ENCODE measurements at regions not wholly inside any gene's neighbourhood (a gene's known extent, or its start where the extent isn't known, plus 50 kb on each side); places are given as distances from the start of the nearest gene placed in this dataset.

- H3K79me2 ChIP-seq (ENCODE audit: control insufficient read depth in 1 of 2, insufficient read depth in 2 of 2, low read length in 2 of 2) = no peaks in the 10 kb centered on the region
- no peaks in the 10 kb centered on the region; a peak in 1 of 8 replicates for H3K36me3 ChIP-seq (ENCODE audit: control insufficient read depth in 2 of 4, insufficient read depth in 4 of 4, low read length in 3 of 4)
- H3K9ac ChIP-seq (replicated peaks in 1 of 4; ENCODE audit: extremely low read depth in 1 of 4, low read depth in 3 of 4, low read length in 3 of 4) = no peak overlapping the region
- DNase-seq (ENCODE audit: low read depth in 1 of 2, low spot score in 2 of 2) (no peak), FAIRE-seq (peak; percentile 57)
- H3K18ac ChIP-seq (ENCODE audit: extremely low read depth, low read length) = no peak overlapping the region
- no peak overlapping the region for H3K4me3 ChIP-seq (ENCODE audit: extremely low read depth in 1 of 4, insufficient read depth in 2 of 4, low read depth in 3 of 4, low read length in 4 of 4)
- ChIA-PET POLR2A (ENCODE audit: partially characterized antibody) (no interaction called here), CTCF (ENCODE audit: partially characterized antibody) (interaction anchor here (0.6 to 1.8 kb wide), 4 partner anchors 10 to 168 kb away, joined by 3 to 8 read pairs (median 4); no protein-coding TSS in a partner anchor)
- no peak overlapping the region for H3K4me2 ChIP-seq (ENCODE audit: insufficient read depth in 1 of 2, low read depth in 2 of 2, low read length in 2 of 2)
- no peak overlapping the region for H2BK20ac ChIP-seq (ENCODE audit: low read length)
- H2BK120ac ChIP-seq (replicated peaks; ENCODE audit: low read depth, low read length) = no peak overlapping the region
- no peak overlapping the region for H2BK5ac ChIP-seq (ENCODE audit: low read depth, low read length)
- no peak overlapping the region for H3K14ac ChIP-seq (ENCODE audit: insufficient read length)
- H3K4me1 ChIP-seq (replicated peaks in 1 of 4; ENCODE audit: control insufficient read depth in 3 of 4, insufficient read depth in 4 of 4, low read length in 3 of 4) = no peaks in the 10 kb centered on the region
- H3K27ac ChIP-seq (ENCODE audit: low read depth, low read length) = no peak overlapping the region
- TF ChIP-seq RAD21 (IDR thresholded peaks at IDR 0.05 in 1 of 2, conservative IDR thresholded peaks at IDR 0.05 in 1 of 2; ENCODE audit: low read depth in 2 of 2, low read length in 2 of 2) (peak; percentile 52 to 63), GABPA (IDR thresholded peaks at IDR 0.05; ENCODE audit: borderline replicate concordance, insufficient read depth, low read length) (no peak)
- TF ChIP-seq, protein P1, sequence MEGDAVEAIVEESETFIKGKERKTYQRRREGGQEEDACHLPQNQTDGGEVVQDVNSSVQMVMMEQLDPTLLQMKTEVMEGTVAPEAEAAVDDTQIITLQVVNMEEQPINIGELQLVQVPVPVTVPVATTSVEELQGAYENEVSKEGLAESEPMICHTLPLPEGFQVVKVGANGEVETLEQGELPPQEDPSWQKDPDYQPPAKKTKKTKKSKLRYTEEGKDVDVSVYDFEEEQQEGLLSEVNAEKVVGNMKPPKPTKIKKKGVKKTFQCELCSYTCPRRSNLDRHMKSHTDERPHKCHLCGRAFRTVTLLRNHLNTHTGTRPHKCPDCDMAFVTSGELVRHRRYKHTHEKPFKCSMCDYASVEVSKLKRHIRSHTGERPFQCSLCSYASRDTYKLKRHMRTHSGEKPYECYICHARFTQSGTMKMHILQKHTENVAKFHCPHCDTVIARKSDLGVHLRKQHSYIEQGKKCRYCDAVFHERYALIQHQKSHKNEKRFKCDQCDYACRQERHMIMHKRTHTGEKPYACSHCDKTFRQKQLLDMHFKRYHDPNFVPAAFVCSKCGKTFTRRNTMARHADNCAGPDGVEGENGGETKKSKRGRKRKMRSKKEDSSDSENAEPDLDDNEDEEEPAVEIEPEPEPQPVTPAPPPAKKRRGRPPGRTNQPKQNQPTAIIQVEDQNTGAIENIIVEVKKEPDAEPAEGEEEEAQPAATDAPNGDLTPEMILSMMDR (IDR thresholded peaks at IDR 0.05; ENCODE audit: control extremely low read depth in 1 of 3, insufficient read depth in 1 of 3, low read depth in 1 of 3, low read length in 3 of 3) = peak in 2 of 3 experiments; percentile 47 to 49; a peak in 3 of 4 replicates
- H4K20me1 ChIP-seq (replicated peaks in 1 of 2; ENCODE audit: control insufficient read depth in 1 of 2, insufficient read depth in 2 of 2, low read length in 2 of 2) = no peaks in the 10 kb centered on the region
- H2AFZ ChIP-seq (ENCODE audit: low read length) = no peak overlapping the region
- H3K23me2 ChIP-seq (ENCODE audit: low read depth, low read length) = no peaks in the 10 kb centered on the region
- no peak overlapping the region for H3K23ac ChIP-seq (ENCODE audit: insufficient read length)
- no peaks in the 10 kb centered on the region for H3K79me1 ChIP-seq (ENCODE audit: low read depth, low read length)
- no peak overlapping the region for H2BK12ac ChIP-seq (ENCODE audit: low read depth, low read length)
- no peak overlapping the region for H3K4ac ChIP-seq (replicated peaks; ENCODE audit: insufficient read length, low read depth, low read length)
- no peak overlapping the region for H2BK15ac ChIP-seq (ENCODE audit: low read length)
- no peaks in the 10 kb centered on the region for H3K27me3 ChIP-seq (replicated peaks in 1 of 4; ENCODE audit: control insufficient read depth in 3 of 4, extremely low read depth in 1 of 4, insufficient read depth in 3 of 4, low read length in 3 of 4)
- H3K9me3 ChIP-seq (ENCODE audit: insufficient read depth in 2 of 2, low read depth in 1 of 2, low read length in 1 of 2) = no peaks in the 10 kb centered on the region
- H4K91ac ChIP-seq (replicated peaks; ENCODE audit: insufficient read length, low read length) = no peak overlapping the region
- no peak overlapping the region for H4K5ac ChIP-seq (ENCODE audit: insufficient read length, low read depth, low read length)
- WGBS, 2 experiments (ENCODE audit: extremely low coverage in 1 of 2, insufficient coverage in 1 of 2, insufficient read length in 1 of 2, insufficient replicate concordance in 2 of 2, low coverage in 1 of 2, low lambda C conversion rate in 2 of 2, missing lambda C conversion rate in 1 of 2) = 70% methylated on average over 3 of the region's 3 CpGs; no CpG with 5 or more reads in 1 of the 2 experiments
- no peak overlapping the region for H2AK5ac ChIP-seq (ENCODE audit: low read depth, low read length)
- no peak overlapping the region for H3K56ac ChIP-seq (replicated peaks; ENCODE audit: insufficient read length, low read depth, low read length)
- no peak overlapping the region for H4K8ac ChIP-seq (ENCODE audit: extremely low read depth, insufficient read depth, low read length)
Measured at GRCh38 chr18:56433919-56434318, 204.5 kb downstream of the TXNL1 start.

All from H1 (cell line).